ENCODE measurements at regions not wholly inside any gene's neighbourhood (a gene's known extent, or its start where the extent isn't known, plus 50 kb on each side); places are given as distances from the start of the nearest gene placed in this dataset.

DNA sequence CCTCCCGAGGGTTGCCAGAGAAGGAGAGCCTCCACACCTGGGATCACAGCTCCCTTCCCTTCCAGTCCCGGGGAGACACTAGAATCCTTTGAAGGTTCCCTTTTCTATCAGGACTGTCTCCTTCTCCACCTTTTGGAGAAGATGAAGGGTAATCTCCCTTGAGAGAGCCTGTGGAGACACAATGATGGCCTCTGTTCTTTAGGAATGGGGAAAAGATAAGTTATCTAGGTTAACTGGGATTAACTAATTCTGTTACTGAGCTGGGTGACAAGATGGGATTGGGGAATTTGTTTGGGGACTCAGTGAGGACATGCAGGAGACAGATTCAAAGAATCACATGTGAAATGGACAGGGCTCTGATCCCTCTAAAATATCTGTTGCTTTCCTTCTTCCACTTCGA lies 181.1 kb upstream of the BMPER start:
- no peak for TF ChIP-seq CTCF (IDR thresholded peaks at IDR 0.05; ENCODE audit: borderline replicate concordance, extremely low read depth, low read length, poor library complexity, severe bottlenecking)
- TF ChIP-seq EZH2 (IDR thresholded peaks at IDR 0.05; ENCODE audit: borderline replicate concordance, low read depth, low read length, severe bottlenecking), result no peak
- ATAC-seq (ENCODE audit: insufficient read depth, low read depth) (no peak), DNase-seq (no peak)
- no peak overlapping the region for H2AFZ ChIP-seq (ENCODE audit: low read depth, low read length)
- no peaks in the 10 kb centered on the region for H4K20me1 ChIP-seq (ENCODE audit: insufficient read depth, low read length)
- no peak overlapping the region for H3K9ac ChIP-seq (ENCODE audit: low read depth, low read length)
- no peak overlapping the region for H3K27ac ChIP-seq (ENCODE audit: low read length)
- no peak overlapping the region for H3K4me3 ChIP-seq (ENCODE audit: low read depth in 1 of 2, low read length in 2 of 2)
- H3K27me3 ChIP-seq (ENCODE audit: insufficient read depth, low read length, poor library complexity), result no peaks in the 10 kb centered on the region
- no peak overlapping the region for H3K4me2 ChIP-seq (ENCODE audit: insufficient read depth, low read length)
- H3K9me3 ChIP-seq (ENCODE audit: insufficient read depth, low read length, severe bottlenecking), result no peaks in the 10 kb centered on the region
- no peaks in the 10 kb centered on the region for H3K36me3 ChIP-seq (ENCODE audit: insufficient read depth, low read length)
- no peaks in the 10 kb centered on the region for H3K4me1 ChIP-seq (ENCODE audit: insufficient read depth, low read length)
- H3K79me2 ChIP-seq (ENCODE audit: insufficient read depth, low read length), result no peaks in the 10 kb centered on the region

DNA sequence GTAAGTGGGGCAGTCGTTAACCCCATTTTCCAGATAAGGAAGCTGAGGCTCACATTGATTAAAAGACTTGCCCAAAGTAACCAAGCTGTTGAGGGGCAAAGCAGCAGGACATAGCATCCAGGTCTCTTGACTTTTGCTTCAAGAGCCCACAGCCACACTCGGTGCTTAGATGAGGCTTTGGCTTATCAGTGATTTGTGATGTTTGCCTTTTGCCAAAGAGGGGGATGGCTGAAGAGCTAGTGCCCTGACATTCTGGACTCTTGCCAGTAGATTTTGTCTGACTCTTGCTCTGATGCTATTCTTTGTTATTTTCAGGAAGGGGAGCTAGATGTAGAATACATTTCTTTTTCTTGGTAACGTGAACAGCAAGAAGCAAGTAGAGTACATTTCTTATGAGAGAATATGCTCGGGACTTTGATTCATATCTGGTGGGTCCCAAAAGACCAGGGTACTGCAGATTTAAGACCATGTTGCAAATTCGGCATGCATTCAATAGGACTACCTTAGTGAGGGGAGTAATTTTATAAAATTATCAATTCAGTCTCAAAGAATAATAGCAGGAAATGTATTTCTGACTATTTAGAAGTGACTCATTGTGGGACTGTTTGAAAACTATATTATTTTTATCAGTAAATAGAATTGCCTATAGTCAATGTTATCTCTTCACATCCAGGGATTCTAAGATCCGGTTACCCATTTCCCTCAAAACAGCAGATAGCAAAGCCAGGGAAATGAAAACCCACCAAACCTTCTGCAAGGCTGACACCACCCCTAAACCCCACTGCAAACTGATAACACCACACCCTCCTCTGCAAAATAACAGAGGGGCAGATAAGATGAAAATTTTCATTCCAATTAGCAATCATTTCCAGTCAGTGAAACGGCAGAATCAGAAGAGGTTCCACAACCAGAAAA lies 180.0 kb upstream of the BMPER start:
- ATAC-seq (ENCODE audit: insufficient read depth, low read depth) (no peak), DNase-seq (no peak)
- Histone ChIP-seq H3K79me2 (ENCODE audit: insufficient read depth, low read length) (no peaks in the 10 kb centered on the region), H3K9me3 (ENCODE audit: insufficient read depth, low read length, severe bottlenecking) (no peaks in the 10 kb centered on the region), H3K4me2 (ENCODE audit: insufficient read depth, low read length) (no peak overlapping the region), H3K27ac (ENCODE audit: low read length) (no peak overlapping the region), H3K27me3 (ENCODE audit: insufficient read depth, low read length, poor library complexity) (no peaks in the 10 kb centered on the region), H3K4me1 (ENCODE audit: insufficient read depth, low read length) (no peaks in the 10 kb centered on the region), H4K20me1 (ENCODE audit: insufficient read depth, low read length) (no peaks in the 10 kb centered on the region), H3K36me3 (ENCODE audit: insufficient read depth, low read length) (no peaks in the 10 kb centered on the region), H2AFZ (ENCODE audit: low read depth, low read length) (no peak overlapping the region), H3K9ac (ENCODE audit: low read depth, low read length) (no peak overlapping the region), H3K4me3 (ENCODE audit: low read depth in 1 of 2, low read length in 2 of 2) (no peak overlapping the region)
- TF ChIP-seq CTCF (IDR thresholded peaks at IDR 0.05; ENCODE audit: borderline replicate concordance, extremely low read depth, low read length, poor library complexity, severe bottlenecking), result no peak
- TF ChIP-seq EZH2 (IDR thresholded peaks at IDR 0.05; ENCODE audit: borderline replicate concordance, low read depth, low read length, severe bottlenecking), result no peak

DNA sequence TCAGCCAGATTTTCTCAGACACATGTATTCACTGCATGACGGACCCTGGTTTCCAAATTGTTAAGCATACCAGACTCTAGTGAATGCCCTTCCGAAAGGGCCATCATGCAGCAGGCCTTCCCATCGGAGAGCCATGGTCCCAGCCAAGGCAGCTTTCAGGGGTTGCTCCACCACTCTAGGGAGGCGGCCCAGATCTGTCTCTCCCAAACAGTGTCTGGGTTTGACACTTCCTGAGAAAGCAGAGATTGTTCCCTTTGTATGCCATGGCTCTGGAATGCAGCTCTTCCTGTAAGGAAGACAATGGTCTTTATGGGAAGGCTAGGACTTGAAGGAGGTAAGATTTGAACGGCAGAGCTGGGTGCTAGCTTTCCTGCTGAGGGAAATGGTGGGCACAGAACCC lies 178.8 kb upstream of the BMPER start:
- H3K4me1 ChIP-seq (ENCODE audit: insufficient read depth, low read length), result no peaks in the 10 kb centered on the region
- no peaks in the 10 kb centered on the region for H3K27me3 ChIP-seq (ENCODE audit: insufficient read depth, low read length, poor library complexity)
- no peak overlapping the region for H3K27ac ChIP-seq (ENCODE audit: low read length)
- no peak overlapping the region for H3K9ac ChIP-seq (ENCODE audit: low read depth, low read length)
- H3K79me2 ChIP-seq (ENCODE audit: insufficient read depth, low read length), result no peaks in the 10 kb centered on the region
- H2AFZ ChIP-seq (ENCODE audit: low read depth, low read length), result no peak overlapping the region
- H4K20me1 ChIP-seq (ENCODE audit: insufficient read depth, low read length), result no peaks in the 10 kb centered on the region
- ATAC-seq (ENCODE audit: insufficient read depth, low read depth) (no peak), DNase-seq (no peak)
- TF ChIP-seq CTCF (IDR thresholded peaks at IDR 0.05; ENCODE audit: borderline replicate concordance, extremely low read depth, low read length, poor library complexity, severe bottlenecking) (no peak), EZH2 (IDR thresholded peaks at IDR 0.05; ENCODE audit: borderline replicate concordance, low read depth, low read length, severe bottlenecking) (no peak)
- H3K4me2 ChIP-seq (ENCODE audit: insufficient read depth, low read length), result no peak overlapping the region
- no peaks in the 10 kb centered on the region for H3K36me3 ChIP-seq (ENCODE audit: insufficient read depth, low read length)
- H3K9me3 ChIP-seq (ENCODE audit: insufficient read depth, low read length, severe bottlenecking), result no peaks in the 10 kb centered on the region
- H3K4me3 ChIP-seq (ENCODE audit: low read depth in 1 of 2, low read length in 2 of 2), result no peak overlapping the region
